Liver (tissue), 8 donors: ENCODE measurements at regions not wholly inside any gene's neighbourhood (a gene's known extent, or its start where the extent isn't known, plus 50 kb on each side); places are given as distances from the start of the nearest gene placed in this dataset.
"Not testable (repeated sequence)": the region's sequence is repeated elsewhere in the genome, so short reads cannot be mapped to it uniquely, and the experiment has no call there.

Source experiments
- DNase-seq: peaks from one replicate; pipeline ENCODE4 v3.0.0-alpha.2; 2017; ENCODE audit warnings: low spot score
- H3K27ac ChIP-seq, 2 donors: one replicate each; pipeline ENCODE4 v1.7.0; 2013; ENCODE audit warnings: inconsistent platforms in 2 of 2, low read length in 2 of 2, control low read depth in 1 of 2, low read depth in 1 of 2, mild to moderate bottlenecking in 1 of 2
- H3K27me3 ChIP-seq, 4 donors: one replicate each; pipeline versions ENCODE4 v1.6.1 to v1.7.0; 2013; ENCODE audit warnings: low read length in 3 of 4, inconsistent platforms in 1 of 4, mild to moderate bottlenecking in 1 of 4, moderate library complexity in 1 of 4; ENCODE audit not compliant: control insufficient read depth in 4 of 4, insufficient read depth in 4 of 4
- H3K36me3 ChIP-seq, 4 donors: one replicate each; pipeline versions ENCODE4 v1.6.1 to v1.7.0; 2013; ENCODE audit warnings: low read length in 3 of 4, mild to moderate bottlenecking in 3 of 4, low read depth in 1 of 4, moderate library complexity in 1 of 4; ENCODE audit not compliant: control insufficient read depth in 4 of 4, insufficient read depth in 3 of 4
- H3K4me1 ChIP-seq, 4 donors: one replicate each; pipeline versions ENCODE4 v1.6.1 to v1.7.0; 2013; ENCODE audit warnings: low read length in 3 of 4, mild to moderate bottlenecking in 3 of 4, moderate library complexity in 1 of 4; ENCODE audit not compliant: control insufficient read depth in 4 of 4, insufficient read depth in 4 of 4
- H3K4me3 ChIP-seq, 3 donors: one replicate each; pipeline versions ENCODE4 v1.6.1 to v1.7.0; 2013; ENCODE audit warnings: low read length in 3 of 3, control low read depth in 1 of 3, low read depth in 1 of 3, mild to moderate bottlenecking in 1 of 3
- H3K9ac ChIP-seq, 2 donors: one replicate each; pipeline ENCODE4 v1.7.0; 2013; ENCODE audit warnings: low read length in 2 of 2, mild to moderate bottlenecking in 2 of 2, moderate library complexity in 2 of 2, control low read depth in 1 of 2, low read depth in 1 of 2
- H3K9me3 ChIP-seq, 4 donors: one replicate each; pipeline versions ENCODE4 v1.6.1 to v1.7.0; 2013; ENCODE audit warnings: low read length in 3 of 4; ENCODE audit not compliant: control insufficient read depth in 4 of 4
- ATF3 ChIP-seq: IDR thresholded peaks from 2 replicates; pipeline ENCODE4 v1.6.1; 2016; ENCODE audit warnings: antibody characterized with exemption
- CTCF ChIP-seq: fragments of 150-350 bp; IDR thresholded peaks from 2 replicates; pipeline ENCODE4 v1.5.1; 2017; ENCODE audit warnings: improper control_type of control experiment, low read depth, low read length; ENCODE audit not compliant: missing input control
- EGR1 ChIP-seq, 2 donors: IDR thresholded peaks; 2 replicates each; pipeline ENCODE4 v1.6.1; 2016 to 2018; ENCODE audit warnings: antibody characterized with exemption in 2 of 2, low read depth in 2 of 2
- FOXA1 ChIP-seq: IDR thresholded peaks from 2 replicates; pipeline ENCODE4 v1.6.1; 2016; ENCODE audit warnings: antibody characterized with exemption
- FOXA2 ChIP-seq: IDR thresholded peaks from 2 replicates; pipeline ENCODE4 v1.6.1; 2016; ENCODE audit warnings: antibody characterized with exemption
- GABPA ChIP-seq, 2 donors: IDR thresholded peaks in 1 of 2; conservative IDR thresholded peaks in 1 of 2; 2 replicates each; pipeline ENCODE4 v1.6.1; 2016; ENCODE audit warnings: antibody characterized with exemption in 2 of 2, mild to moderate bottlenecking in 1 of 2, moderate library complexity in 1 of 2
- HNF4A ChIP-seq, 2 donors: conservative IDR thresholded peaks; 2 replicates each; pipeline ENCODE4 v1.6.1; 2016; ENCODE audit warnings: antibody characterized with exemption in 2 of 2, mild to moderate bottlenecking in 2 of 2
- HNF4G ChIP-seq: IDR thresholded peaks from 2 replicates; pipeline ENCODE4 v1.6.1; 2016; ENCODE audit warnings: antibody characterized with exemption
- JUND ChIP-seq, 2 donors: IDR thresholded peaks; 2 replicates each; pipeline ENCODE4 v1.6.1; 2016; ENCODE audit warnings: antibody characterized with exemption in 2 of 2
- MAX ChIP-seq: IDR thresholded peaks from 2 replicates; pipeline ENCODE4 v1.6.1; 2016; ENCODE audit warnings: antibody characterized with exemption
- NR2F2 ChIP-seq: IDR thresholded peaks from 2 replicates; pipeline ENCODE4 v1.6.1; 2016; ENCODE audit warnings: antibody characterized with exemption
- RAD21 ChIP-seq, 2 donors: IDR thresholded peaks; 2 replicates each; pipeline ENCODE4 v1.6.1; 2016; ENCODE audit warnings: antibody characterized with exemption in 2 of 2, mild to moderate bottlenecking in 2 of 2
- REST ChIP-seq: IDR thresholded peaks from 2 replicates; pipeline ENCODE4 v1.6.1; 2016; ENCODE audit warnings: antibody characterized with exemption, mild to moderate bottlenecking
- RXRA ChIP-seq, 2 donors: IDR thresholded peaks; 2 replicates each; pipeline ENCODE4 v1.6.1; 2017 to 2018; ENCODE audit warnings: antibody characterized with exemption in 2 of 2, mild to moderate bottlenecking in 1 of 2
- SP1 ChIP-seq: IDR thresholded peaks from 2 replicates; pipeline ENCODE4 v1.6.1; 2018; ENCODE audit warnings: antibody characterized with exemption, mild to moderate bottlenecking
- YY1 ChIP-seq: IDR thresholded peaks from 2 replicates; pipeline ENCODE4 v1.6.1; 2016; ENCODE audit warnings: antibody characterized with exemption, mild to moderate bottlenecking
- ZBTB33 ChIP-seq: IDR thresholded peaks from 2 replicates; pipeline ENCODE4 v1.6.1; 2016; ENCODE audit warnings: antibody characterized with exemption
- WGBS: extraction: QIAGEN DNeasy Blood & Tissue Kit; methylation state at CpG from one replicate; pipeline ENCODE4 v1.1.7; 2013; 5-methylcytosine and 5-hydroxymethylcytosine counted together
- donor health status: healthy.
- donor health status: healthy.
- donor health status: healthy.
- donor health status: healthy.
- donor health status: healthy.

GRCh38 chr15:39034816-39035215 is 470.2 kb upstream of the RASGRP1 start:
- WGBS, result 77% methylated on average over 2 of the region's 2 CpGs
- Histone ChIP-seq H3K4me1 (no peaks in the 10 kb centered on the region), H3K9ac (no peak overlapping the region), H3K9me3 (no peaks in the 10 kb centered on the region), H3K27me3 (peaks cover 0 to 3% (median 0%) of the 10 kb centered on the region in 4 donors), H3K4me3 (no peak overlapping the region), H3K36me3 (no peaks in the 10 kb centered on the region), H3K27ac (no peak overlapping the region)
- TF ChIP-seq HNF4G, result no peak
- TF ChIP-seq EGR1 (IDR thresholded peaks at IDR 0.05; ENCODE audit: low read depth in 2 of 2), result no peak
- no peak for TF ChIP-seq SP1
- TF ChIP-seq ATF3, result no peak
- no peak for TF ChIP-seq YY1
- TF ChIP-seq MAX, result no peak
- no peak for TF ChIP-seq FOXA1
- no peak for TF ChIP-seq JUND (IDR thresholded peaks at IDR 0.05)
- TF ChIP-seq REST, result no peak
- no peak for TF ChIP-seq GABPA (IDR thresholded peaks at IDR 0.05 in 1 of 2, conservative IDR thresholded peaks at IDR 0.05 in 1 of 2)
- TF ChIP-seq FOXA2, result no peak
- no peak for TF ChIP-seq NR2F2
- TF ChIP-seq RXRA (IDR thresholded peaks at IDR 0.05), result no peak
- TF ChIP-seq RAD21 (IDR thresholded peaks at IDR 0.05), result no peak
- TF ChIP-seq ZBTB33, result no peak
- no peak for DNase-seq

- H3K9me3 ChIP-seq, H3K4me1 ChIP-seq, H3K9ac ChIP-seq, H3K27ac ChIP-seq, H3K27me3 ChIP-seq, H3K4me3 ChIP-seq, H3K36me3 ChIP-seq, DNase-seq: not testable (repeated sequence)
- 87% methylated on average over 2 of the region's 2 CpGs for WGBS
These were observed 473.0 kb upstream of the RASGRP1 start for GRCh38 chr15:39037611-39038010.

- Histone ChIP-seq H3K27me3 (peaks cover 0 to 3% (median 0%) of the 10 kb centered on the region in 4 donors), H3K36me3 (no peaks in the 10 kb centered on the region), H3K9ac (no peak overlapping the region), H3K9me3 (no peaks in the 10 kb centered on the region), H3K27ac (no peak overlapping the region), H3K4me1 (no peaks in the 10 kb centered on the region), H3K4me3 (no peak overlapping the region)
- no peak for DNase-seq
- WGBS, result 64% methylated on average over 3 of the region's 3 CpGs
- TF ChIP-seq CTCF (no peak), NR2F2 (no peak), MAX (no peak), HNF4A (conservative IDR thresholded peaks at IDR 0.05) (no peak), REST (no peak), HNF4G (no peak), RXRA (IDR thresholded peaks at IDR 0.05) (no peak), JUND (IDR thresholded peaks at IDR 0.05) (no peak), GABPA (IDR thresholded peaks at IDR 0.05 in 1 of 2, conservative IDR thresholded peaks at IDR 0.05 in 1 of 2) (no peak)
These were observed 476.2 kb upstream of the RASGRP1 start for GRCh38 chr15:39040861-39041260.
